HG02885 (cell line): ENCODE measurements at regions not wholly inside any gene's neighbourhood (a gene's known extent, or its start where the extent isn't known, plus 50 kb on each side); places are given as distances from the start of the nearest gene placed in this dataset.

Experiments
- ATAC-seq: cut with Tn5 transposase; IDR thresholded peaks from one replicate; pipeline ENCODE4 v1.9.1; 2021; ENCODE audit warnings: mild to moderate bottlenecking; ENCODE audit not compliant: unreplicated experiment, poor library complexity

DNA sequence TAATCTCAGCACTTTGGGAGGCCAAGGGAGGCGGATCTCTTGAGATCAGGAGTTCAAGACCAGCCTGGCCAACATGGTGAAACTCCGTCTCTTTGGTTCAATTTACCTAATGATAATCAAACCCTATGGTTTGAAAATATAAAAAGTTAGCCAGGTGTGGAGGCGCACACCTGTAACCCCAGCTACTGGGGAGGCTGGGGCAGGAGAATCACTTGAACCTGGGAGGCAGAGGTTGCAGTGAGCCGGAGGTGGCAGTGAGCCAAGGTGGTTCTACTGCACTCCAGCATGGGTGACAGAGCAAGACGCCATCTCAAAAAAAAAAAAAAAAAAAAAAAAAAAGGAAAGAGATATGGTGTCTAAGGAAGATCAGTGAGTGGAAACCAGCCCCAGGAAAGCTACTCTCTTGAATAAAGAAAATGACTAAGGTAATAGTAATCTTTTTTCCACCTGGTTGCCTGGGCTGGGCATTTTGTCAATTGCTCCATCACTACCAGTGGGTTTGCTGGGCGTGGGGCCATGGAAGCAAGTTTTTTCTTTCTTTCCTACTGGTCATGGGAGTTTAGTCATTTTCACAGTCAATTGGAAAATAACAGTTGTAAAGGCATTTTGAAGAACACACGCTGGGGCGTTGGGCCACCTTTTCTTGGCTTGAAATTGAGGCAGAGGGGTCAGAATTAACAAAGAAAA, 387.6 kb upstream of the RGMA start:
- ATAC-seq = no peak

DNA sequence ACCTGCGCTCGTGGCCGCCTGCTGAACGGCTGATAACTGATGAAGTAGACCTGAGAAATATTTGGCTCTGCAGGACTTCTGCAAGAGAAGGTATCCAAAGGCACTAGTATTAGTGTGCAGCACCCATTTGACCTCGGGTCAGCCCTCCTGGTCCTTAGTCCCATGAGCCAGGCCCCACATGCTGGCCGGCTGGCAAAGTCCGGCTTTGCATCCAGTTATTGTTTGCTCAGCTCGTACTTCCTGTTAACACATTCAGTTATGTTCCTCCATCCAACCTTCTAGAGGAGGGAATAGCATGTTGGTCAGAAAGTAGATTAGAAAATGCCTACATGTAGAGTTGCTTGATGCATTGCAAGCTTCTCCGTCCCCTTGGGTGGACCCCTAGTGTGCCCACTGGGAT, 385.7 kb upstream of the RGMA start:
- no peak for ATAC-seq

DNA sequence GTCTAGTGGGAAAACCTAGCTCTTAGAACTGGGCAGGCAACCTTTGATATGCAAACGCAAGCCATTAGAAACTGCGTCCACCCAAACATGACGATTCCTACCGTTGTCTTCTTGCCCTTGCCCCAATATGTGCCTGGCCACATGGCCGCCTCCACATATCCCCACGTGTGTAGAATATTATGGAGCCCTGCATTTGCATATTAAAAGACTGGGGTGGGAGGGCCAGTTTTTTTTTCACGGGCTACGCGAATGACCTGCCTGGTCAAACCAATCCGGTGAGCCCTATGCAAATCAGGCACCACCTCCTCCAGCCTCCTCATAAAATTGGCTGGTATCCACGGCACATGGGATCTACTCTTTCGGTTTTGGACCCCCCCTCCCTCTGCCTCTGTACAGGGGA, 381.0 kb upstream of the RGMA start:
- ATAC-seq = no peak

DNA sequence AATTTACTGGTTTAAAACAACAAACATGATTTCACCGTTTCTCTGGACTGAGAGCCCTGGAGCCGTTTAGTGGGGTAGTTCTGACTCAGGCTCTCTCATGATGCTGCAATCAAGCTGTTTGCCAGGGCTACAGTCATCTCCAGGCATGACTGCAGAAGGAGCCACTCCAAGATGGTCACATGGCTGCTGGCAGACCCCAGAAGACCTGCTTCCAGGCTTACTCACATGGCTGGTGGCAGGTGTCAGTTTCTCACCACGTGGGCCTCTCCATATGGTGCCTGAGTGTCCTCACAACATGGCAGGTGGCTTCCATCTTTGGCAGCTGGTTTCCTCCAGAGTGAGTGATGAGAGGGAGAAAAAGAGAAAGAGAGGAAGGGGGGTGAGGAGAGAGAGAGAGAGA, 378.3 kb upstream of the RGMA start:
- ATAC-seq = no peak

DNA sequence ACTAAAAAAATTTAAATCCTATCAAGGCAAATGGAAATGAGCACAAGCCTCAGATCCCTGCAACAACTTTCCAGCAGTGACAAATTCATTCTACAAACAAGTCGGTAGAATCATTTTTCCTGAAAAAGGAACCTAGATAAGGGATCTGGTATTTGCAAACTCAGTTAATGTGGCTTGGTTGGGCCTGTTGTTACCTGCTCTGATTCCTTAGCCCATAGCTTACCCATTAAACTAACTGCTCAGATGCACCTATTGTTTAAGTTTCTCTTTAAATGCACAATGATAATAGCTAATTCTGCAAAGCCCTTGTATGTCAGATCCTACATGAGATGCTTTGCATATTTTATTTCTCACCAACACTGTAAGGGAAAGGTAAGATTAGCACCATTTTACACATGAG, 377.4 kb upstream of the RGMA start:
- no peak for ATAC-seq

DNA sequence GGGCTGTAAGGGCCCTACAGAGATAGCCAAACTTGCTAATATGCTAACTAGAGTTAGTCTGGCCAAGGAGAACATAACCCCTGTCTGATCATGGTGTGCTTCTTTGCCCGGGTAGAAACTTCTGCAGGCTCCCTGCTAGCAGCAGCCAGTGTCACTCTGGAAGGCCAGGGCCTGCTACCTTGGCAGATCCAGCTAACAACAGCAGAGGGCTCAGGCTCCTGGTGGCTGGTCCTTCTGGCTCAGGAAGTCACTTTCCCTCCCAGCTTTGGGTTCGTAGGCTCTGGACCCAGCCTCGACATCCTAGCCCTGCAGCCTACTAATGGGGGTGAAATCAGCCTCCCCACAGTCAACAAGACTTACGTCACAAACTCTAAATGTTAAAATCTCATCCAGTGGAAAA, 373.7 kb upstream of the RGMA start:
- no peak for ATAC-seq

DNA sequence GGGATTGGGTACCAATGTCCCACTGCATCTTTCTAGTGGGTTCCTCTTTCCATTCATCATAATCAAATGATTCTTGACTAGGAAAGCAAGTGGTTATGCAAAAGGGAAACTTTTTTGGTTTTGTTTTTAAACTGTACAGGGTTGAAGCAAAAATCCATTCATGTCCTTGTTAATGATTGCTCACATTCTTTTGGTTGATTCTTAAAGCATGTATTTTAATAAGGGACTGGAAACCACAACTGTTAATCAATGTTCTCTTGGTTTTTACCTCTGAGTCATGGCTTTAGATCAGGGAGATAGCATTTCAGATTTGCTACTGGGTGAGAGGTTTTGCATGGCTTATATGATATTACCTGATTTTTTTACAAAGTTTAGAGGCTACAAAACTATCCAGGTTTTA, 371.7 kb upstream of the RGMA start:
- ATAC-seq = no peak

DNA sequence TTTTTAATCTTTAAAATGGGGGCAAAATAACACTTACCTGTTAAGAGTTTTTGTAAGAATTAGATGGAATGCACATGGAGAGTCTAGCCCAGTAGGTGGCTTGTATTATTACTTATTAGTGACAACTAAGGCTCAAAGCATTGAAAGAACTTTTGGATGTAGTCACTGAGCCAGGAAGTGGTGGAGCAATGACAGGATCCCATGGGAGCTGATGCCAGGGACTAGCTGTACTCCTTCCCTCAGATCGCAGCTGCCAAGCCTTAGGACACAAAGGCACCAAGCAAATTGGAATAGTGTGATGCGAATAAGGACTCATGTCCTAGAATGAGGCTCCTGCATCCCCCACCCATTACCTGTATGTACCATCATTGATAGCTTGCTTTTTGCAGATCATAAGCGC, 370.4 kb upstream of the RGMA start:
- ATAC-seq = no peak

DNA sequence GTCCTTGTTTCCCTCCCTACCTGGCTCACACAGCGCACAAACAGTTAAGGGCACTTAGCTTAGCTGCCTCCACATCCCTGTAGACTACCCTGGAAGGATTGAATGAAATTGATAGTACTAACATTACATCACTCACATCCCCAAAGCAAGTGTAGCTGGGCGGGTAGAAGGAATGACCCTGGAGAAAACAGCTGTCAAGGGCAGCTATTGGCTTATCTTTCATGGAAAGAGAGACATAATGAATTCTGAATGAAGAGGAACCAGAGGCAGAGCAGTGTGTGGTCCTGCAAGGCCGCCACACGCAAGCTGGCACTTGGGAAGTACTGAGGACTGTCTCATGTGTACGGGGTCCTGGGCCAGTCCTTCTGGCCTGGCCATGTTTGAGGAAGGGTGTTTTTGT, 369.6 kb upstream of the RGMA start:
- ATAC-seq = no peak

DNA sequence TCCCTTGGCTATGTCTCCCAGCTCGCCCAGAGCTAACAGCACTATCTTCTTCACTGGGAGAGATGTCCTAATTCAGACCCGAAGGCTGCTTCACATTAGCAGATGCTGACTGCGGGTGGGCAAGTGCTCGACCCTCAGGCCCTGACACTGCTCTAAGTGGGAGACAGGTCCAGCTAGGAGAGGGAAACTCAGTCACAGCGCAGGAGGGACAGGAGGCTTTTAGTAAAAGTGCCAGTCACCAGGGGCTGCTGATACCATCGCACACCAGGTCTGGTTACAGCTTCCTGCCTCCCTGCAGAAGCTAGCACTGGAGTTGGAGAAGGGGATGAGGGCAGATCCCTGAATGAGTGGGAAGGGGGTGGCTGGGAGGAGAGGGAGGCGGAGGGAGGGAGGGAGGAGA, 365.8 kb upstream of the RGMA start:
- ATAC-seq = no peak

DNA sequence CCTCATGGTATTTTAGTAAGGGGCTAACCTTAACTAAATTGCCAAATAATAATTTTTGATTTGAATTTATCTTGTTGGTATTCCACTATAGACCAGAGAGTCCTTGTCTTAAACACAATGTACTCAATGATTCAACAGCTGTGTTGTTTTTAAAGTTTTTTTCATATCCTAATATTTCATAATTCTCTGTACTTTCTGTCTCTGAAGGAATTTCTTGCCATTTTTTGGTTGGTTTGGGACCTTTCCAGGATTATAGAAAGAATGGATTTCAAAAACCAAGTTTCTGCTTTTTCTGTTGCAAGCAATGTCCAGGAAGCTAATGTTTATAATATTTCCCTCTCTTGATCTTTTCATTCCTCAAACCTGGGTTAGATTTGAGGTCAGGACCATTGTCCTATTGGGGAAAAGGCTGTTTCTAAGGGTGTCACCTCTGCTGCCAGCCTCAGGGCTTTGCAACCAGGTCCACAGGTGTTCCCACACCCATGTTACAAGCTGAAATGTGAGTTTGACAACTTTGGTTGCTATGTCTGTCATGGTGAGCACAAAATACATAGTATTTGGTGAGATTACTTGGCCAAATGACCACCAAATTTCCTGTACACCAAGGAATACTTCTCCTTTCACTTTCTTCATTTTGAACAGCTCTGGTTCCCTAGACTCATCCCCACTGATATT, 363.7 kb upstream of the RGMA start:
- ATAC-seq = no peak

DNA sequence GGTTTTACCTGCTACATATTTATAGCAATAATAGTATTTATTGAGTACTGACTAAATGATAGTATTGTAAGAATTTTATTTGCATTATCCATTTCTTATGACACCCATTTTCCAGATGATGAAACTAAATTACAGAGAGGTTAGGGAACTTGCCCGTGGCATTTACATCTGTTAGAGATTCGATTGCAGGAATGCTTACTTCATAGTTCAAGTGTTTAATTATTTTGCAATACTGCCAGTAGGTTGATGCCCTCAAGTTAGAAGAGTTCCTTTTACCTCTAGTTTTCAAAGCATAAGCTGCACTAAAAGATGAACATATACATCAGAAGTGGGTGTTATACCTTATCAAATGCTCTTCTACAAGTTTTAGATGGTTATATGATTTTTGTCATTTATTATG, 362.8 kb upstream of the RGMA start:
- ATAC-seq = no peak

DNA sequence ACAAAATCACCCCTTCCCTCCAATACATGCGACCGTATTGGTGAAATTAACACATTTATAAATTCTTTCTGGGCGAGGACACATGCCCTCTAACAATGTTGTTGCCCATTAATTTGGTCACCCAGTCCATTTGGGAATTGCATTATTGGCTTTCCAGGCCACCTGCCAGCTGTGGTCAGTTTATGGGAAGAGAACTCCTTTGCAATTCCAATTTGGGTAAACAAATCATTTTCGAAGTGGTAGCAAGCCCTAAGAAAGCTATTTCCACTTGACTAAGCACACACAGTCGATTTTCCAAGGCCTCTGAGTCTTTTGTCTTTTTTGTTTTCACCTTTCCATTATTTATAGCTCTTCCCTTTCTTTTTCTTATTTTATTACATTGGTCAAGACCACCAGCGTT, 362.3 kb upstream of the RGMA start:
- no peak for ATAC-seq

DNA sequence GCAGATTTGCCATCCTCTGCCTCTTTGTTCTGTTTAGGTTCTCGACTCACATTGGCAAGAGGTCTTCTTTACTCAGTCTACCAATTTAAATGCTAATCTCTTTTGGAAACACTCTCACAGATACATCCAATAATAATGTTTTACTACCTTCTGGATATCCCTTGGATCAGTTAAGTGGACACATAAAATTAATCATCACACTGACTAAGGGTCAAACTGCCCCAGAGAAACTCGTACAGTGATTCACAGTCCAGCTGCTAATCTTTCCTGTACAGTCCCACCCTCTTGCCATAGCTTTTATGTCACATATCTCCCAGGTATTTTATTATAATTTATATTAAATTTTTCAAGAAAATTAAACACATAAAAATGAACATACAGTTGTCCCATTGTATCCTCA, 360.8 kb upstream of the RGMA start:
- no peak for ATAC-seq

DNA sequence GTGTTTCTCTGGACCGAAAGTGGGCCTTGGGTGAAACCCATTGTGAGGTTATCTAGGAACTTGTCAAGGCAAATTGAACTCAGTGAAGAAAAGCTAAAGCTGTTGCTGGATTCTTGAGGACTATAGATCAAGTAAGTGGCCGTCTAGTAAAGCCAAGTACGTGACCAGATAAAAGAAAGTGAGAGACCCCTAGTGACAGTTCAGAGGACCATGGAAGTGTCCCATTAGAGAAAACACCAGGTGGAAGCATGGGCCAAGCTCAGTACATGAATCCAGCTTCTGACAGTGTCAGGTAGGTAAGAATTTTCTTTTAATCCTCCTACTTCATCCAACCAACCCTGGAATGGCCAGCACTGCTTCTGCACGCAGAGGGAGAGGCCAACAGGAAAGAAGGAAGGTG, 349.3 kb upstream of the RGMA start:
- no peak for ATAC-seq

DNA sequence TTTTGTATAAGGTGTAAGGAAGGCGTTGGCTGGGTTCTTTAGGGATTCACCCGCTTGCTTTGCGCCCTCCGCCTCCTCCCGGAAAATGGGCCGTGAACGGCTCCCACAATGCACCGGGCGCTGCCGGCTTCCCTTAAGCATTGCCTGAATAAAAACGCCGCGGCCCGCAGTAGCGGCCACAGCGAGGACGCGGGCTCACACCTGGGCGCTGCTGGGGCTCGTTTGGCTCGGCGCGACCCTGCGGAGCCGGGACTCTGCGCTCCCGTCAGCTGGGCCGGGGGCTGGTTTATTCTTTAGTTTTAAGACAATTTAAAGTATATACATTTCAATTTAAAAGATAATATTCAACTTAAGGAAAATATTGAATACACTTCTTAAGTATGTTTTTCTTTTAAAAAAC, 343.5 kb upstream of the RGMA start:
- no peak for ATAC-seq

DNA sequence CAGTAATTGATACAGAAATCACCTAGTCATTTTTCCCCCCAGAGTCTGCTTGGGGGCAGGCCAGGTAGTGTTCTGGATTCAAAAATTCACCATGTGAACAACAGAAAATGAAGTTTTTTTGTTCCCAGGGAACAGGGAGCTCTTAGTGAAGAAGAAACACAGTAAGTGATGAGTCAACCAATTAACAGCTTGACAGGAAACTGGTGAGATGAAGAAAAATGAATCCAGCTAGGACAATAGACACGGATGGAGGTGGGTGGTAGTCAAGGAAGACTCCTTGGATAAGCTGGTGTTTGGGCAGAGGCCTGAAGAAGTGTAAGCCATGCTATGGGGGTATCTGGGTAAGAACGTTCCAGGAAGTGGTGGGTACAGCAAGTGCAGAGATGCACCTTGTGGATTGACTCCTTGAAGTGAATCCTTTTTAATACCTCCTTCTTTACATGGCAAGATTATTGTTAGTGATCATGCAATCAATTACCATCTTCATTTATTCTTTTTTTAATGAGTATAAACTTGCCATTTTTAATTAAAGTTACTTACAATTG, 339.9 kb upstream of the RGMA start:
- ATAC-seq = no peak

DNA sequence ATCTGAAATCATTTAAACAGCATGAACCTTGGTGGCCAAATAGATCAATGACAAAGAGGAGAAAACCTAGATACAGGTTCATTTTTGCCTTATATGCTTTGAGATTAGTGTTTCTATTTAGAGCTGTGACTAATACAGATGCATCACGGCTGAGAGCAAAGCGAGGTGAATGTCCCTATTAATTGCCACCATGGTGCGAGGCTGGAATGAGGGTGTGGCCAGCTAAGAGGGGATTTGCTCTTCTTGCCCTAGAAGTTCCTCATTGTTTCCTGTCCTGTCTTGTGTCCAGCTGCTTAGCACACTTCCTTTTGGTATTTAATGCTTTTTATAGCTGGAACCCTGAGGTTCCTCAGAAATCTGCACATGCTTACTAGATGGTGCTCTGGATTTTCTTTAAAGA, 339.1 kb upstream of the RGMA start:
- no peak for ATAC-seq

DNA sequence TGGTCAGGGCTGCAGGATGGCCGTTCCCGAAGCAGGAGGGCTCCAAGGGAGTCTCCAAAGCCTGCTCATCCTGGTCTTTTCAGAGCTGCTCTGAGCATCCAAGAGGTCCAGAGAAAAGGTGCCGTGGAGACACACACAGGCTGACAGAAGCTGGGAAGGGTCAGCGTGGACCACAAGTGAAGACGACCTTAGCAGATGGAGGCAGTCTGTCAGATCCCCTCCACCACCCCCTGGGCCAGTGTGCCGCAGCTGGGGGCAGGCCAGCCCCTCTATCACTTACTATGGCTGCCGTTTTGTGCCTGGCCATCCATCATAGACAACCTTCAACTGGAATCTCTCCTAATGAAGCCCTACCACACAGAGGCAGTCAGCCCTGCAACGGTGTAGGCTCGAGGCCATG, 335.1 kb upstream of the RGMA start:
- ATAC-seq = no peak

DNA sequence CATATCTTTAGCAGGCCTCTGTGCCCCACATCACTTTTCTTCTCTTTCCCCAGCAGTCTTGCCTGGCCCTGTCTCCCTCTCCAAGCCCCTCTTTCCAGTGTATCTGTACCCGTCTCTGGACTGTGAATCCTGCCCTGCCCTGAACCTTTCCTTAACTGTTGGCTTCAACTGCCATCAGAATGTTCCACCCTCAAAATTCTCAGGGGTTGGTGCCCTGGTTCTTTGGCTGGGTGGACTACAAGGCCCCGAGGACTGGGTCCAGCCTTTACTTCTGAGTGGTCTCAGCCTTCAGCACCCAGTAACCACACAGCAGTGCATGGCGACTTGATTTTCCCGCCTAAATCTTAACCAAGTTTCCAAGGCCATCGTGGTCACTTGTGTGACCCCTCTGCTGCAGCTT, 333.5 kb upstream of the RGMA start:
- no peak for ATAC-seq

DNA sequence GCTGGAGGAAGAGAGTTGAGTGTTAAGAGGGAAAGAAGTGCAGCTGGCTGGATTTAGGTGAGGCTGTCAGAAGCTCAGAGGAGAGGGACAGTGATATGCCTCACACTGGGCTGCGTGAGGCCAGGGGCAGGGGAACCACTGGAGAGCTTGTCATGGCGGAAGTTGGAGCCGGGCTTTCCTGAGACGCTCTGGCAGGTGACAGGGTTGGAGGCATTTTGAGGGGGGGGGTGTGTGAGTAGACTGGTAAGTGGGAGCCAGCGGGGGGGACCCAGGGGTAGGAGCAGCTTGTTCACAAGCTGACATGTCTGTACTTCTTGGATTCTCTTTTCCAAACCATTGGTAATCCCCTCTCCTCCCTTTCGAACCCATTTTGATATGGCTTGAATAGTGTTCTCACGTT, 331.5 kb upstream of the RGMA start:
- ATAC-seq = no peak

DNA sequence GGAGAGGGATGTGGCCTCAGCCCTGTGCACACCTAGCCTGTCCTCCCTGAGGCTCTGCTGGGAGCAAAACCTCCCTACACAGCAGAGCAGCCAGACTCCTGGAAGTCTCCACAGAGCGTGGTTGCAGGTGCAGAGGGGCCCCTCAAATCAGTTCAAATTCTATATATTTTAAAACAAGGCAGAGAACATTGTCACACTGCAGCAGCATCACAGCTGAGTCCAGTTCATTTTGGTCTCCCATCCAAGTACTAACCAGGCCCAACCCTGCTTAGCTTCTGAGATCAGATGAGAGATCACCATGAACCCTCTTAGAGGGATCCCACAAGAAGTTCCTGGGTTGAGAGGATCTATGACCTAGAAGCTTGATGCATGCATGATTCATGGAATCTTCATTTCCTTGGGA, 331.0 kb upstream of the RGMA start:
- no peak for ATAC-seq
